ENCODE measurements at regions not wholly inside any gene's neighbourhood (a gene's known extent, or its start where the extent isn't known, plus 50 kb on each side); places are given as distances from the start of the nearest gene placed in this dataset.

GRCh38 chr20:22836211-22836610 lies 198.9 kb upstream of the SSTR4 start:
- TF ChIP-seq CTCF (IDR thresholded peaks at IDR 0.05): no peak
- no peak for TF ChIP-seq EZH2 (IDR thresholded peaks at IDR 0.05; ENCODE audit: borderline replicate concordance, insufficient read depth, low read depth, low read length, poor library complexity, severe bottlenecking)
